HepG2 (cell line): ENCODE measurements at regions not wholly inside any gene's neighbourhood (a gene's known extent, or its start where the extent isn't known, plus 50 kb on each side); places are given as distances from the start of the nearest gene placed in this dataset.

ENCODE experiments used
- ATAC-seq: fragments of 200-7000 bp; cut with Tn5 transposase; 3 replicates; pipeline ENCODE4 v1.9.1; 2020; ENCODE audit warnings: mild to moderate bottlenecking, moderate library complexity
- BruUV-seq: library from RNA; stranded (reverse); fragments of 400-500 nt; replicated peaks from 2 replicates; lab custom pipeline; 2021; lab: Mats Ljungman, UMichigan
- CTCF ChIA-PET: fragments of 300-600 bp; formaldehyde crosslinking; extraction: SDS; loops from one replicate; lab custom pipeline; 2021; ENCODE audit warnings: low total read pairs, inconsistent platforms, low intra/inter-chr PET ratio; lab: Yijun Ruan, JAX
- POLR2A ChIA-PET: fragments of 350-600 bp; sonication (Branson Sonifier 250); formaldehyde crosslinking; loops from one replicate; lab custom pipeline; 2020; ENCODE audit warnings: antibody characterized with exemption, inconsistent platforms; lab: Yijun Ruan, JAX
- DNase-seq: peaks from one replicate; pipeline ENCODE4 v3.0.0-alpha.2; 2015; ENCODE audit warnings: low spot score
- FAIRE-seq: peaks from 3 replicates; lab custom pipeline; 2011; peaks lifted over from hg19 to GRCh38; lab: Jason Lieb, UNC
- H2AFZ ChIP-seq: one replicate; pipeline ENCODE4 v1.6.1; 2011; ENCODE audit warnings: low read length, inconsistent platforms
- H3K27ac ChIP-seq: fragments of 300-600 bp; 3 replicates; pipeline ENCODE4 v1.8.0; 2011; ENCODE audit warnings: mixed run types, mild to moderate bottlenecking, mixed read lengths, low read length, inconsistent platforms; ENCODE audit not compliant: insufficient read depth; ENCODE audit errors: extremely low read length
- H3K27me3 ChIP-seq, 2 experiments: fragments of 200-600 bp in 1 of 2; 2 replicates in 1 of 2; 3 replicates in 1 of 2; pipeline versions ENCODE4 v1.6.0 to v1.8.0; 2011; ENCODE audit warnings: low read length in 2 of 2, mild to moderate bottlenecking in 2 of 2, moderate library complexity in 2 of 2, inconsistent platforms in 1 of 2; ENCODE audit not compliant: insufficient read depth in 2 of 2, control insufficient read depth in 1 of 2
- H3K36me3 ChIP-seq, 2 experiments: fragments of 200-600 bp in 1 of 2; replicated peaks in 1 of 2; 2 replicates in 1 of 2; 3 replicates in 1 of 2; pipeline versions ENCODE4 v1.5.1 to v1.8.0; 2011; ENCODE audit warnings: low read length in 2 of 2, inconsistent platforms in 1 of 2; ENCODE audit not compliant: insufficient read depth in 2 of 2, control insufficient read depth in 1 of 2
- H3K4me1 ChIP-seq: 2 replicates; pipeline ENCODE4 v1.5.1; 2012; ENCODE audit warnings: low read length, inconsistent platforms; ENCODE audit not compliant: insufficient read depth
- H3K4me2 ChIP-seq: 2 replicates; pipeline ENCODE4 v1.6.0; 2011; ENCODE audit warnings: low read depth, low read length, inconsistent platforms
- H3K4me3 ChIP-seq, 3 experiments: fragments of 200-600 bp in 1 of 3; sonication (generic), shearing (Covaris generic) in 1 of 3; replicated peaks in 1 of 3; 2 replicates each; pipeline ENCODE4 v1.5.1; 2011 to 2016; ENCODE audit warnings: low read length in 3 of 3, inconsistent platforms in 2 of 3, low read depth in 2 of 3, mild to moderate bottlenecking in 2 of 3, control low read depth in 1 of 3, mixed read lengths in 1 of 3; ENCODE audit not compliant: insufficient read depth in 1 of 3
- H3K79me2 ChIP-seq: one replicate; pipeline ENCODE4 v1.6.1; 2011; ENCODE audit warnings: low read length, inconsistent platforms; ENCODE audit not compliant: insufficient read depth
- H3K9ac ChIP-seq: 2 replicates; pipeline ENCODE4 v1.6.0; 2011; ENCODE audit warnings: mild to moderate bottlenecking, low read depth, low read length, inconsistent platforms; ENCODE audit not compliant: insufficient read depth
- H3K9me3 ChIP-seq: 2 replicates; pipeline ENCODE4 v1.5.1; 2012; ENCODE audit warnings: mild to moderate bottlenecking, low read length
- H4K20me1 ChIP-seq: 2 replicates; pipeline ENCODE4 v1.6.0; 2011; ENCODE audit warnings: inconsistent platforms, mild to moderate bottlenecking, low read length, moderate library complexity; ENCODE audit not compliant: insufficient read depth
- ARID2 ChIP-seq: sonication (generic); formaldehyde crosslinking; IDR thresholded peaks from 2 replicates; pipeline ENCODE4 v1.8.1; 2022; ENCODE audit warnings: mild to moderate bottlenecking, missing genetic modification reagents, borderline replicate concordance
- ARNT ChIP-seq: fragments of 450-650 bp; IDR thresholded peaks from 2 replicates; pipeline ENCODE4 v1.6.1; 2017
- FIP1L1 ChIP-seq: fragments of 200-400 bp; formaldehyde crosslinking; IDR thresholded peaks from 2 replicates; pipeline ENCODE4 v1.6.1; 2018; ENCODE audit warnings: low read depth, mild to moderate bottlenecking, low read length, moderate library complexity, borderline replicate concordance; ENCODE audit not compliant: insufficient read depth
- HNRNPH1 ChIP-seq: fragments of 200-400 bp; formaldehyde crosslinking; optimal IDR thresholded peaks from 2 replicates; pipeline ENCODE3; 2017; ENCODE audit warnings: mild to moderate bottlenecking, low read depth, low read length
- IKZF4 ChIP-seq: sonication (generic); formaldehyde crosslinking; IDR thresholded peaks from 2 replicates; pipeline ENCODE4 v1.5.1; 2020; ENCODE audit warnings: borderline replicate concordance, mild to moderate bottlenecking, low read depth, missing genetic modification reagents; ENCODE audit errors: not compliant biosample characterization
- KAT2B ChIP-seq: fragments of 150-350 bp; IDR thresholded peaks from 2 replicates; pipeline ENCODE4 v1.6.1; 2014; ENCODE audit warnings: low read depth, low read length, borderline replicate concordance
- MED13 ChIP-seq: sonication (generic); formaldehyde crosslinking; IDR thresholded peaks from 2 replicates; pipeline ENCODE4 v1.5.0; 2020; ENCODE audit warnings: missing genetic modification reagents
- NCOR1 ChIP-seq: fragments of 200-600 bp; sonication (generic); IDR thresholded peaks from 2 replicates; pipeline ENCODE4 v1.7.0; 2017; ENCODE audit warnings: antibody characterized with exemption, low read length, borderline replicate concordance
- RFXANK ChIP-seq: IDR thresholded peaks from 2 replicates; pipeline ENCODE4 v1.6.1; 2016
- SAP130 ChIP-seq: IDR thresholded peaks from 2 replicates; pipeline ENCODE4 v1.6.1; 2016; ENCODE audit warnings: low read depth
- TAF1 ChIP-seq: sonication (generic); formaldehyde crosslinking; IDR thresholded peaks from 2 replicates; pipeline ENCODE4 v1.4.0; 2020; ENCODE audit warnings: missing genetic modification reagents
- ZMYM3 ChIP-seq: sonication (generic); formaldehyde crosslinking; IDR thresholded peaks from 2 replicates; pipeline ENCODE4 v1.5.1; 2020; ENCODE audit warnings: mild to moderate bottlenecking, missing genetic modification reagents
- ZNF143 ChIP-seq: sonication (generic); formaldehyde crosslinking; IDR thresholded peaks from 2 replicates; pipeline ENCODE4 v1.4.0; 2020; ENCODE audit warnings: missing genetic modification reagents
- ZNF30 ChIP-seq: sonication (generic); formaldehyde crosslinking; IDR thresholded peaks from 2 replicates; pipeline ENCODE4 v1.5.0; 2020; ENCODE audit warnings: mild to moderate bottlenecking, missing genetic modification reagents
- ZNF331 ChIP-seq: sonication (generic); formaldehyde crosslinking; IDR thresholded peaks from 2 replicates; pipeline ENCODE4 v1.4.0; 2020; ENCODE audit warnings: missing genetic modification reagents
- WGBS: methylation state at CpG from one replicate; pipeline ENCODE4 v1.1.6; 2017; ENCODE audit warnings: low lambda C conversion rate; 5-methylcytosine and 5-hydroxymethylcytosine counted together
- in situ Hi-C: cut with HindIII; loops from 2 replicates; pipeline ENCODE4 v1.10.0; 2017; ENCODE audit warnings: low pct_unique_long_range_greater_than_20kb; ENCODE audit not compliant: extremely low pct_ligation_motif_present
- intact Hi-C: fragments of 100-400 bp; cut with micrococcal nuclease; formaldehyde crosslinking; loops from one replicate; pipeline ENCODE4 v1.10.0; 2022; ENCODE audit not compliant: unreplicated experiment
- TF ChIP-seq, protein P1 (sequence below): IDR thresholded peaks from 2 replicates; pipeline ENCODE4 v1.6.1; 2016
- TF ChIP-seq, protein P2 (sequence below): sonication (generic); formaldehyde crosslinking; IDR thresholded peaks from 2 replicates; pipeline ENCODE4 v1.4.0; 2020; ENCODE audit warnings: missing genetic modification reagents
- TF ChIP-seq, protein P3 (sequence below): sonication (generic); formaldehyde crosslinking; IDR thresholded peaks from 2 replicates; pipeline ENCODE4 v1.5.1; 2020; ENCODE audit warnings: missing genetic modification reagents, mild to moderate bottlenecking, borderline replicate concordance
- TF ChIP-seq, protein P4 (sequence below): sonication (generic); formaldehyde crosslinking; IDR thresholded peaks from 2 replicates; pipeline ENCODE4 v1.4.0; 2020; ENCODE audit warnings: missing genetic modification reagents

DNA sequence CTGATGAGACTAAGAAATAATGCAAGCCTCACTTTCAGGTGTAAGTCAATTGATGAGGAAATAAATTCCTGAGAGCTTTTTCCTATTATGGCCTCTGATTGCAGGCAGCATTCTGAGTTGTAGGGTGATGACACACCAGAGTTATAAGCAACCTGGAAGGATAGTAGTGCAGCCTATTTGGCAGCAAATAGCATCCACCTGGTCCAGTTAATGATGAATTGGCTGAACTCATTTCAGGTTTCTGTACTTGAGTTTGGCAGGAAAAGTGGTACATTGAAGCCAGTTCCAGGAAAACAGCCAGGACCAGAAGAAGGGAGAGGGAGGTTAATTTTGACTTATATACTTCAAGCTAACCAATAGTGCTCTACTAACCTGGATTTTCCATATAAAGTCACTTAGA, 316.8 kb downstream of the NAF1 start (continued):
- TF ChIP-seq, protein P1, sequence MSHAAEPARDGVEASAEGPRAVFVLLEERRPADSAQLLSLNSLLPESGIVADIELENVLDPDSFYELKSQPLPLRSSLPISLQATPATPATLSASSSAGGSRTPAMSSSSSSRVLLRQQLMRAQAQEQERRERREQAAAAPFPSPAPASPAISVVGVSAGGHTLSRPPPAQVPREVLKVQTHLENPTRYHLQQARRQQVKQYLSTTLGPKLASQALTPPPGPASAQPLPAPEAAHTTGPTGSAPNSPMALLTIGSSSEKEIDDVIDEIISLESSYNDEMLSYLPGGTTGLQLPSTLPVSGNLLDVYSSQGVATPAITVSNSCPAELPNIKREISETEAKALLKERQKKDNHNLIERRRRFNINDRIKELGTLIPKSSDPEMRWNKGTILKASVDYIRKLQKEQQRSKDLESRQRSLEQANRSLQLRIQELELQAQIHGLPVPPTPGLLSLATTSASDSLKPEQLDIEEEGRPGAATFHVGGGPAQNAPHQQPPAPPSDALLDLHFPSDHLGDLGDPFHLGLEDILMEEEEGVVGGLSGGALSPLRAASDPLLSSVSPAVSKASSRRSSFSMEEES, result no peak
- TF ChIP-seq ZNF331 (CRISPR knock-in tag), result no peak

DNA sequence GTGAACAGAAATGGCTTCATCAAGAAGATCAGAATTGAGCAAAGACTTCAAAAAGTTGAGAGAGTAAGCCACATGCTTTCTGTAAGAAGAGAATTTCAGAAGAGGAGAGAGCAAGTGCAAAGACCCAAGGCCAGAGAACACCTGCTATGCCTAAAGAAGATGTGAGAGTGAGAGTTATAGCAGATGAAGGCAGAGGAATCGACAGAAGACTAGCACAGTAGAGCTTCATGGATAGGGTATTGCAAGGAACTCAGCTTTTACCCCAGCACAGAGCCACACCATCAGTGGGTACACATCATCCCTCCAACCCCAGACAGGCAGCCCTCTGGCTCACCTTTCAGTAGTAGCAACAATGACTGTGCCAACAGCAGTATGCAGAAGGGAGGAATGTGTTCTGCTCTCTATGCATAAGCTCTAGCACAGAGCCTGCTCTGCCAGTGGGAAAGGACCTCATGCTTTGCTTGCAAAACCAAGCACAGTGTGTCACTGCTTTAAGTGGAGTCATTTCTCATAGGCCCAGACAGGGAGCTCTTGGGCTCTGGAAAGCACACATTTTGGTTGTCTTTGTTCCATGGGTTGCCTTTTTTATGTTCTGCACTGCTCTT, 318.6 kb downstream of the NAF1 start:
- Histone ChIP-seq H3K9me3 (no peaks in the 10 kb centered on the region), H2AFZ (no peak overlapping the region), H3K27ac (no peak overlapping the region), H3K36me3 (no peaks in the 10 kb centered on the region), H3K4me3 (no peak overlapping the region), H3K4me2 (no peak overlapping the region), H4K20me1 (no peaks in the 10 kb centered on the region), H3K27me3 (no peaks in the 10 kb centered on the region), H3K79me2 (no peaks in the 10 kb centered on the region), H3K4me1 (no peaks in the 10 kb centered on the region), H3K9ac (no peak overlapping the region)
- no peak for ATAC-seq
- DNase-seq, result no peak
- ChIA-PET POLR2A (no interaction called here), CTCF (no interaction called here)
- FAIRE-seq, result no peak
- 0% methylated on average over 1 of the region's 1 CpG for WGBS
- in situ Hi-C loops, result no loop called here
- BruUV-seq, result no TSS peak
- intact Hi-C loops, result no loop called here
- TF ChIP-seq SAP130 (CRISPR knock-in tag) (no peak), TAF1 (CRISPR knock-in tag) (no peak), ZNF143 (CRISPR knock-in tag) (no peak), ARID2 (CRISPR knock-in tag) (no peak), FIP1L1 (no peak), RFXANK (no peak), ZNF30 (CRISPR knock-in tag) (no peak), HNRNPH1 (no peak), NCOR1 (no peak), IKZF4 (CRISPR knock-in tag) (no peak), ARNT (no peak), MED13 (CRISPR knock-in tag) (no peak), KAT2B (no peak), ZMYM3 (CRISPR knock-in tag) (no peak)
- TF ChIP-seq, protein P2, sequence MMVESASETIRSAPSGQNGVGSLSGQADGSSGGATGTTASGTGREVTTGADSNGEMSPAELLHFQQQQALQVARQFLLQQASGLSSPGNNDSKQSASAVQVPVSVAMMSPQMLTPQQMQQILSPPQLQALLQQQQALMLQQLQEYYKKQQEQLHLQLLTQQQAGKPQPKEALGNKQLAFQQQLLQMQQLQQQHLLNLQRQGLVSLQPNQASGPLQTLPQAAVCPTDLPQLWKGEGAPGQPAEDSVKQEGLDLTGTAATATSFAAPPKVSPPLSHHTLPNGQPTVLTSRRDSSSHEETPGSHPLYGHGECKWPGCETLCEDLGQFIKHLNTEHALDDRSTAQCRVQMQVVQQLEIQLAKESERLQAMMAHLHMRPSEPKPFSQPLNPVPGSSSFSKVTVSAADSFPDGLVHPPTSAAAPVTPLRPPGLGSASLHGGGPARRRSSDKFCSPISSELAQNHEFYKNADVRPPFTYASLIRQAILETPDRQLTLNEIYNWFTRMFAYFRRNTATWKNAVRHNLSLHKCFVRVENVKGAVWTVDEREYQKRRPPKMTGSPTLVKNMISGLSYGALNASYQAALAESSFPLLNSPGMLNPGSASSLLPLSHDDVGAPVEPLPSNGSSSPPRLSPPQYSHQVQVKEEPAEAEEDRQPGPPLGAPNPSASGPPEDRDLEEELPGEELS (CRISPR knock-in tag), result no peak
- TF ChIP-seq, protein P3, sequence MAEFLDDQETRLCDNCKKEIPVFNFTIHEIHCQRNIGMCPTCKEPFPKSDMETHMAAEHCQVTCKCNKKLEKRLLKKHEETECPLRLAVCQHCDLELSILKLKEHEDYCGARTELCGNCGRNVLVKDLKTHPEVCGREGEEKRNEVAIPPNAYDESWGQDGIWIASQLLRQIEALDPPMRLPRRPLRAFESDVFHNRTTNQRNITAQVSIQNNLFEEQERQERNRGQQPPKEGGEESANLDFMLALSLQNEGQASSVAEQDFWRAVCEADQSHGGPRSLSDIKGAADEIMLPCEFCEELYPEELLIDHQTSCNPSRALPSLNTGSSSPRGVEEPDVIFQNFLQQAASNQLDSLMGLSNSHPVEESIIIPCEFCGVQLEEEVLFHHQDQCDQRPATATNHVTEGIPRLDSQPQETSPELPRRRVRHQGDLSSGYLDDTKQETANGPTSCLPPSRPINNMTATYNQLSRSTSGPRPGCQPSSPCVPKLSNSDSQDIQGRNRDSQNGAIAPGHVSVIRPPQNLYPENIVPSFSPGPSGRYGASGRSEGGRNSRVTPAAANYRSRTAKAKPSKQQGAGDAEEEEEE (CRISPR knock-in tag), result no peak
- TF ChIP-seq, protein P4, sequence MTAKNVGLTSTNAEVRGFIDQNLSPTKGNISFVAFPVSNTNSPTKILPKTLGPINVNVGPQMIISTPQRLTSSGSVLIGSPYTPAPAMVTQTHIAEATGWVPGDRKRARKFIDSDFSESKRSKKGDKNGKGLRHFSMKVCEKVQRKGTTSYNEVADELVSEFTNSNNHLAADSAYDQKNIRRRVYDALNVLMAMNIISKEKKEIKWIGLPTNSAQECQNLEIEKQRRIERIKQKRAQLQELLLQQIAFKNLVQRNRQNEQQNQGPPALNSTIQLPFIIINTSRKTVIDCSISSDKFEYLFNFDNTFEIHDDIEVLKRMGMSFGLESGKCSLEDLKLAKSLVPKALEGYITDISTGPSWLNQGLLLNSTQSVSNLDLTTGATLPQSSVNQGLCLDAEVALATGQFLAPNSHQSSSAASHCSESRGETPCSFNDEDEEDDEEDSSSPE, result no peak
